ENCODE measurements at regions not wholly inside any gene's neighbourhood (a gene's known extent, or its start where the extent isn't known, plus 50 kb on each side); places are given as distances from the start of the nearest gene placed in this dataset.

DNA sequence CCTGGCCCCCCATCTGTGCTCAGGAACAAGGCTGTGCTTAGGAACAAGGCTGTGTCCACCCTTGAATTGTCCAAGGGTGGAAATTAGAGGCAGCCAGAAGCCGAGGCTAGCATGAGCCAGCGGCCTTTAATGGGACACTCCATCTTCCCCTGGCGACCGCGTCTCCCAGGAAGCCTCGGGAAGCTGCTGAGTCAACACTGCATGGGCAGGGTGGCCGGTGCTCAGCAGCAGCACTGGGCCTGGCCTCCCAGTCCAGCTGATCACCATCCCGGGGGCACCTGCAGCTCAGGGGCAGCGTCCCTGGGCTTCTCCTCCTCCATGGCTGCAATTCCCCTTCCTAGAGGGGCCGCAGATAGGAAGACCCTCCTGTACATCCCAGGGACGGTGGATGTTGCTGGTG, 180.8 kb downstream of the ENGASE start:
- no peak for TF ChIP-seq SMC3 (IDR thresholded peaks at IDR 0.05)
- TF ChIP-seq, protein P1, sequence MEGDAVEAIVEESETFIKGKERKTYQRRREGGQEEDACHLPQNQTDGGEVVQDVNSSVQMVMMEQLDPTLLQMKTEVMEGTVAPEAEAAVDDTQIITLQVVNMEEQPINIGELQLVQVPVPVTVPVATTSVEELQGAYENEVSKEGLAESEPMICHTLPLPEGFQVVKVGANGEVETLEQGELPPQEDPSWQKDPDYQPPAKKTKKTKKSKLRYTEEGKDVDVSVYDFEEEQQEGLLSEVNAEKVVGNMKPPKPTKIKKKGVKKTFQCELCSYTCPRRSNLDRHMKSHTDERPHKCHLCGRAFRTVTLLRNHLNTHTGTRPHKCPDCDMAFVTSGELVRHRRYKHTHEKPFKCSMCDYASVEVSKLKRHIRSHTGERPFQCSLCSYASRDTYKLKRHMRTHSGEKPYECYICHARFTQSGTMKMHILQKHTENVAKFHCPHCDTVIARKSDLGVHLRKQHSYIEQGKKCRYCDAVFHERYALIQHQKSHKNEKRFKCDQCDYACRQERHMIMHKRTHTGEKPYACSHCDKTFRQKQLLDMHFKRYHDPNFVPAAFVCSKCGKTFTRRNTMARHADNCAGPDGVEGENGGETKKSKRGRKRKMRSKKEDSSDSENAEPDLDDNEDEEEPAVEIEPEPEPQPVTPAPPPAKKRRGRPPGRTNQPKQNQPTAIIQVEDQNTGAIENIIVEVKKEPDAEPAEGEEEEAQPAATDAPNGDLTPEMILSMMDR (IDR thresholded peaks at IDR 0.05): no peak
- no peak for TF ChIP-seq EP300 (IDR thresholded peaks at IDR 0.05)
- no peak for TF ChIP-seq JUNB (IDR thresholded peaks at IDR 0.05)
- no peak for TF ChIP-seq MYC (IDR thresholded peaks at IDR 0.05; ENCODE audit: borderline replicate concordance, low read length)
- TF ChIP-seq, protein P2, sequence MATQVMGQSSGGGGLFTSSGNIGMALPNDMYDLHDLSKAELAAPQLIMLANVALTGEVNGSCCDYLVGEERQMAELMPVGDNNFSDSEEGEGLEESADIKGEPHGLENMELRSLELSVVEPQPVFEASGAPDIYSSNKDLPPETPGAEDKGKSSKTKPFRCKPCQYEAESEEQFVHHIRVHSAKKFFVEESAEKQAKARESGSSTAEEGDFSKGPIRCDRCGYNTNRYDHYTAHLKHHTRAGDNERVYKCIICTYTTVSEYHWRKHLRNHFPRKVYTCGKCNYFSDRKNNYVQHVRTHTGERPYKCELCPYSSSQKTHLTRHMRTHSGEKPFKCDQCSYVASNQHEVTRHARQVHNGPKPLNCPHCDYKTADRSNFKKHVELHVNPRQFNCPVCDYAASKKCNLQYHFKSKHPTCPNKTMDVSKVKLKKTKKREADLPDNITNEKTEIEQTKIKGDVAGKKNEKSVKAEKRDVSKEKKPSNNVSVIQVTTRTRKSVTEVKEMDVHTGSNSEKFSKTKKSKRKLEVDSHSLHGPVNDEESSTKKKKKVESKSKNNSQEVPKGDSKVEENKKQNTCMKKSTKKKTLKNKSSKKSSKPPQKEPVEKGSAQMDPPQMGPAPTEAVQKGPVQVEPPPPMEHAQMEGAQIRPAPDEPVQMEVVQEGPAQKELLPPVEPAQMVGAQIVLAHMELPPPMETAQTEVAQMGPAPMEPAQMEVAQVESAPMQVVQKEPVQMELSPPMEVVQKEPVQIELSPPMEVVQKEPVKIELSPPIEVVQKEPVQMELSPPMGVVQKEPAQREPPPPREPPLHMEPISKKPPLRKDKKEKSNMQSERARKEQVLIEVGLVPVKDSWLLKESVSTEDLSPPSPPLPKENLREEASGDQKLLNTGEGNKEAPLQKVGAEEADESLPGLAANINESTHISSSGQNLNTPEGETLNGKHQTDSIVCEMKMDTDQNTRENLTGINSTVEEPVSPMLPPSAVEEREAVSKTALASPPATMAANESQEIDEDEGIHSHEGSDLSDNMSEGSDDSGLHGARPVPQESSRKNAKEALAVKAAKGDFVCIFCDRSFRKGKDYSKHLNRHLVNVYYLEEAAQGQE (IDR thresholded peaks at IDR 0.05): no peak
- TF ChIP-seq POLR2A (IDR thresholded peaks at IDR 0.05; ENCODE audit: low read length): no peak
- TF ChIP-seq, protein P3, sequence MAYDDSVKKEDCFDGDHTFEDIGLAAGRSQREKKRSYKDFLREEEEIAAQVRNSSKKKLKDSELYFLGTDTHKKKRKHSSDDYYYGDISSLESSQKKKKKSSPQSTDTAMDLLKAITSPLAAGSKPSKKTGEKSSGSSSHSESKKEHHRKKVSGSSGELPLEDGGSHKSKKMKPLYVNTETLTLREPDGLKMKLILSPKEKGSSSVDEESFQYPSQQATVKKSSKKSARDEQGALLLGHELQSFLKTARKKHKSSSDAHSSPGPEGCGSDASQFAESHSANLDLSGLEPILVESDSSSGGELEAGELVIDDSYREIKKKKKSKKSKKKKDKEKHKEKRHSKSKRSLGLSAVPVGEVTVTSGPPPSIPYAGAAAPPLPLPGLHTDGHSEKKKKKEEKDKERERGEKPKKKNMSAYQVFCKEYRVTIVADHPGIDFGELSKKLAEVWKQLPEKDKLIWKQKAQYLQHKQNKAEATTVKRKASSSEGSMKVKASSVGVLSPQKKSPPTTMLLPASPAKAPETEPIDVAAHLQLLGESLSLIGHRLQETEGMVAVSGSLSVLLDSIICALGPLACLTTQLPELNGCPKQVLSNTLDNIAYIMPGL (CRISPR knock-in tag; IDR thresholded peaks at IDR 0.05; ENCODE audit: borderline replicate concordance): no peak
- no peak for TF ChIP-seq SREBF2 (IDR thresholded peaks at IDR 0.05)
- no peak for TF ChIP-seq BHLHE40 (IDR thresholded peaks at IDR 0.05; ENCODE audit: low read depth, low read length)
- TF ChIP-seq, protein P4, sequence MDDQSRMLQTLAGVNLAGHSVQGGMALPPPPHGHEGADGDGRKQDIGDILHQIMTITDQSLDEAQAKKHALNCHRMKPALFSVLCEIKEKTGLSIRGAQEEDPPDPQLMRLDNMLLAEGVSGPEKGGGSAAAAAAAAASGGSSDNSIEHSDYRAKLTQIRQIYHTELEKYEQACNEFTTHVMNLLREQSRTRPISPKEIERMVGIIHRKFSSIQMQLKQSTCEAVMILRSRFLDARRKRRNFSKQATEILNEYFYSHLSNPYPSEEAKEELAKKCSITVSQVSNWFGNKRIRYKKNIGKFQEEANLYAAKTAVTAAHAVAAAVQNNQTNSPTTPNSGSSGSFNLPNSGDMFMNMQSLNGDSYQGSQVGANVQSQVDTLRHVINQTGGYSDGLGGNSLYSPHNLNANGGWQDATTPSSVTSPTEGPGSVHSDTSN (IDR thresholded peaks at IDR 0.05): no peak
- TF ChIP-seq JUN (IDR thresholded peaks at IDR 0.05): no peak
- TF ChIP-seq RAD21 (conservative IDR thresholded peaks at IDR 0.05 in 1 of 2, IDR thresholded peaks at IDR 0.05 in 1 of 2): no peak
- no peak for TF ChIP-seq EHMT2 (IDR thresholded peaks at IDR 0.05; ENCODE audit: low read depth)

Measured in A549 (cell line).